ENCODE measurements at regions not wholly inside any gene's neighbourhood (a gene's known extent, or its start where the extent isn't known, plus 50 kb on each side); places are given as distances from the start of the nearest gene placed in this dataset.
"Not testable (repeated sequence)": the region's sequence is repeated elsewhere in the genome, so short reads cannot be mapped to it uniquely, and the experiment has no call there.

GRCh38 chr6:12355354-12355753 is 65.2 kb downstream of the EDN1 start:
- Mint-ChIP-seq H3K4me3 (no peak overlapping the region), H3K27ac (no peak overlapping the region), H3K4me1 (peaks cover 7% of the 10 kb centered on the region), H3K27me3 (ENCODE audit: low read depth, poor library complexity) (peaks cover 3% of the 10 kb centered on the region), H3K36me3 (ENCODE audit: low read depth) (peaks cover 3% of the 10 kb centered on the region), H3K9me3 (peaks cover 30% of the 10 kb centered on the region)
- no peak for DNase-seq
- TF ChIP-seq CTCF (IDR thresholded peaks at IDR 0.05), result no peak

GRCh38 chr6:12356431-12356830 is 66.3 kb downstream of the EDN1 start:
- peaks cover 3% of the 10 kb centered on the region for H3K27me3 Mint-ChIP-seq (ENCODE audit: low read depth, poor library complexity)
- no peak for DNase-seq
- H3K36me3 Mint-ChIP-seq (ENCODE audit: low read depth), result peaks cover 3% of the 10 kb centered on the region
- H3K9me3 Mint-ChIP-seq, result peaks cover 21% of the 10 kb centered on the region
- no peak overlapping the region for H3K27ac Mint-ChIP-seq
- H3K4me1 Mint-ChIP-seq, result peaks cover 7% of the 10 kb centered on the region
- no peak for TF ChIP-seq CTCF (IDR thresholded peaks at IDR 0.05)
- no peak overlapping the region for H3K4me3 Mint-ChIP-seq

- no peak for TF ChIP-seq CTCF (IDR thresholded peaks at IDR 0.05)
- Mint-ChIP-seq H3K27me3 (ENCODE audit: low read depth, poor library complexity) (peaks cover 3% of the 10 kb centered on the region), H3K4me3 (no peak overlapping the region), H3K4me1 (peaks cover 7% of the 10 kb centered on the region), H3K36me3 (ENCODE audit: low read depth) (peaks cover 3% of the 10 kb centered on the region), H3K9me3 (peaks cover 12% of the 10 kb centered on the region), H3K27ac (no peak overlapping the region)
- DNase-seq, result no peak
Observed at GRCh38 chr6:12356983-12357972, 67.1 kb downstream of the EDN1 start.

GRCh38 chr6:12359036-12359435 is 68.9 kb downstream of the EDN1 start:
- no peak overlapping the region for H3K27ac Mint-ChIP-seq
- H3K9me3 Mint-ChIP-seq, result no peaks in the 10 kb centered on the region
- peaks cover 7% of the 10 kb centered on the region for H3K4me1 Mint-ChIP-seq
- no peaks in the 10 kb centered on the region for H3K36me3 Mint-ChIP-seq (ENCODE audit: low read depth)
- TF ChIP-seq CTCF (IDR thresholded peaks at IDR 0.05), result no peak
- peaks cover 3% of the 10 kb centered on the region for H3K27me3 Mint-ChIP-seq (ENCODE audit: low read depth, poor library complexity)
- H3K4me3 Mint-ChIP-seq, result no peak overlapping the region
- no peak for DNase-seq

- TF ChIP-seq CTCF (IDR thresholded peaks at IDR 0.05), result no peak
- no peak for DNase-seq
- H3K36me3 Mint-ChIP-seq (ENCODE audit: low read depth), result no peaks in the 10 kb centered on the region
- no peaks in the 10 kb centered on the region for H3K9me3 Mint-ChIP-seq
- no peak overlapping the region for H3K27ac Mint-ChIP-seq
- H3K4me1 Mint-ChIP-seq, result peaks cover 5% of the 10 kb centered on the region
- H3K27me3 Mint-ChIP-seq (ENCODE audit: low read depth, poor library complexity), result no peaks in the 10 kb centered on the region
- no peak overlapping the region for H3K4me3 Mint-ChIP-seq
Observed at GRCh38 chr6:12361042-12361765, 71.0 kb downstream of the EDN1 start.

GRCh38 chr6:12363277-12363650 is 73.1 kb downstream of the EDN1 start:
- not testable (repeated sequence) for H3K4me1 Mint-ChIP-seq; H3K27ac Mint-ChIP-seq; H3K27me3 Mint-ChIP-seq (ENCODE audit: low read depth, poor library complexity); H3K4me3 Mint-ChIP-seq; H3K9me3 Mint-ChIP-seq; DNase-seq; H3K36me3 Mint-ChIP-seq (ENCODE audit: low read depth)

Data from nephron progenitor cell (in vitro differentiated cells).